ENCODE measurements at regions not wholly inside any gene's neighbourhood (a gene's known extent, or its start where the extent isn't known, plus 50 kb on each side); places are given as distances from the start of the nearest gene placed in this dataset.

DNA sequence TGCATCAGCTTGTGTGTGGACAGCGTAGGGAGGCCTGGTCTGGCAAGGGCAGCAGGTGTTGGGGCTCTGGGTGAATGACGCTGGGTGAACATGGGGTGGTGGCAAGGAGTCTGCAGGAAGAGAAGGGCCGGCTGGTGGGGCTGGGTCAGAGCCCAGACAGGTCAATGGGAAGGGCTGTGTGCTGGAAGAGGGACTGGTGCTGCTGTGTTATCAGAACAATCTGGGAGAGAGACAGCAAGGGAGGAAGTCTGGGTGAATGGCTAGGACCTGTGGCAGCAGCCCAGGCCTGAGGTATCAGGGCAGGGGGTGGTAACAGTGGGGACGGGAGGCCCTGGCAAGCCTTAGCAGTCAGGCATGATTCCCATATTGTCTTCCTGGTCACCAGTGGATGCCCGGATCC is 206.7 kb downstream of the SNX19 start:
- Histone ChIP-seq H2BK12ac (ENCODE audit: insufficient read length, low read depth, low read length) (no peak overlapping the region), H4K20me1 (ENCODE audit: control insufficient read depth, insufficient read depth, insufficient read length) (no peaks in the 10 kb centered on the region), H3K23ac (ENCODE audit: insufficient read length, low read depth, low read length) (no peak overlapping the region), H2AK5ac (ENCODE audit: insufficient read length, low read length) (no peak overlapping the region), H3K4ac (ENCODE audit: low read depth, low read length) (no peak overlapping the region), H3K27ac (ENCODE audit: insufficient read length, low read depth, low read length) (no peak overlapping the region), H3K14ac (ENCODE audit: insufficient read depth, low read length) (no peak overlapping the region), H3K79me2 (ENCODE audit: insufficient read depth, low read length) (no peaks in the 10 kb centered on the region), H4K91ac (ENCODE audit: insufficient read length, low read depth, low read length) (no peak overlapping the region), H4K5ac (ENCODE audit: insufficient read length, low read depth, low read length) (no peak overlapping the region), H3K4me2 (ENCODE audit: insufficient read depth, insufficient read length, low read length) (no peak overlapping the region), H2BK120ac (ENCODE audit: low read depth, low read length, poor library complexity, severe bottlenecking) (no peak overlapping the region), H3K18ac (ENCODE audit: insufficient read length, low read depth, low read length) (no peak overlapping the region), H3K9me3 (ENCODE audit: control insufficient read depth, low read depth, low read length) (no peaks in the 10 kb centered on the region), H3K27me3 (ENCODE audit: insufficient read depth, low read length) (no peaks in the 10 kb centered on the region), H3K9ac (ENCODE audit: extremely low read depth, insufficient read length, low read length) (no peak overlapping the region), H2BK15ac (ENCODE audit: low read depth, low read length) (no peak overlapping the region), H2BK5ac (ENCODE audit: insufficient read length, low read length) (no peak overlapping the region), H3K23me2 (ENCODE audit: insufficient read length, low read depth, low read length, poor library complexity, severe bottlenecking) (no peaks in the 10 kb centered on the region), H2BK20ac (ENCODE audit: low read depth, low read length, poor library complexity, severe bottlenecking) (no peak overlapping the region), H3K4me1 (ENCODE audit: insufficient read depth, low read length) (no peaks in the 10 kb centered on the region), H2AFZ (ENCODE audit: low read length) (no peak overlapping the region), H3K79me1 (ENCODE audit: insufficient read depth, low read depth, low read length, poor library complexity, severe bottlenecking) (no peaks in the 10 kb centered on the region), H3T11ph (ENCODE audit: low read length) (no peak overlapping the region), H3K56ac (ENCODE audit: insufficient read length, low read depth, low read length) (no peak overlapping the region), H4K8ac (replicated peaks; ENCODE audit: insufficient read length, low read depth, low read length) (no peak overlapping the region)
- H3K4me1 Mint-ChIP-seq: no peaks in the 10 kb centered on the region; a peak in 1 of 4 replicates
- H3K36me3 Mint-ChIP-seq (ENCODE audit: insufficient read depth in 1 of 3, low read depth in 3 of 3): no peaks in the 10 kb centered on the region; a peak in 1 of 7 replicates
- WGBS (ENCODE audit: extremely low coverage, insufficient read length, low lambda C conversion rate): no CpG with 5 or more reads among the region's 5 CpGs
- peaks cover 11% of the 10 kb centered on the region for H3K27me3 Mint-ChIP-seq (ENCODE audit: low read depth)
- peak overlapping the region in 1 of 3 experiments; percentile 53; a peak in 1 of 7 replicates for H3K27ac Mint-ChIP-seq
- H3K9me3 Mint-ChIP-seq: peaks cover 0 to 8% of the 10 kb centered on the region in 2 experiments; a peak in 4 of 5 replicates
- TF ChIP-seq, protein P1, sequence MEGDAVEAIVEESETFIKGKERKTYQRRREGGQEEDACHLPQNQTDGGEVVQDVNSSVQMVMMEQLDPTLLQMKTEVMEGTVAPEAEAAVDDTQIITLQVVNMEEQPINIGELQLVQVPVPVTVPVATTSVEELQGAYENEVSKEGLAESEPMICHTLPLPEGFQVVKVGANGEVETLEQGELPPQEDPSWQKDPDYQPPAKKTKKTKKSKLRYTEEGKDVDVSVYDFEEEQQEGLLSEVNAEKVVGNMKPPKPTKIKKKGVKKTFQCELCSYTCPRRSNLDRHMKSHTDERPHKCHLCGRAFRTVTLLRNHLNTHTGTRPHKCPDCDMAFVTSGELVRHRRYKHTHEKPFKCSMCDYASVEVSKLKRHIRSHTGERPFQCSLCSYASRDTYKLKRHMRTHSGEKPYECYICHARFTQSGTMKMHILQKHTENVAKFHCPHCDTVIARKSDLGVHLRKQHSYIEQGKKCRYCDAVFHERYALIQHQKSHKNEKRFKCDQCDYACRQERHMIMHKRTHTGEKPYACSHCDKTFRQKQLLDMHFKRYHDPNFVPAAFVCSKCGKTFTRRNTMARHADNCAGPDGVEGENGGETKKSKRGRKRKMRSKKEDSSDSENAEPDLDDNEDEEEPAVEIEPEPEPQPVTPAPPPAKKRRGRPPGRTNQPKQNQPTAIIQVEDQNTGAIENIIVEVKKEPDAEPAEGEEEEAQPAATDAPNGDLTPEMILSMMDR (conservative IDR thresholded peaks at IDR 0.05): no peak
- H3K4me3 Mint-ChIP-seq: no peak overlapping the region
- DNase-seq: no peak

All from H9 (cell line).